ENCODE measurements at regions not wholly inside any gene's neighbourhood (a gene's known extent, or its start where the extent isn't known, plus 50 kb on each side); places are given as distances from the start of the nearest gene placed in this dataset.

GRCh38 chr3:39752019-39752637, 57.3 kb upstream of the MYRIP start:
- TF ChIP-seq CTCF (IDR thresholded peaks at IDR 0.05), result no peak
- TF ChIP-seq EZH2 (IDR thresholded peaks at IDR 0.05), result no peak
- TF ChIP-seq EZH2phosphoT487 (IDR thresholded peaks at IDR 0.05), result no peak

Measured in neural progenitor cell (in vitro differentiated cells).